Esophagus squamous epithelium (tissue), 4 donors: ENCODE measurements at regions not wholly inside any gene's neighbourhood (a gene's known extent, or its start where the extent isn't known, plus 50 kb on each side); places are given as distances from the start of the nearest gene placed in this dataset.

Experiments
- POLR2A ChIP-seq, 4 donors: fragments of 450-650 bp; IDR thresholded peaks; one replicate each; pipeline ENCODE4 v1.6.1; 2017; ENCODE audit warnings: antibody characterized with exemption in 4 of 4, mild to moderate bottlenecking in 4 of 4, moderate library complexity in 3 of 4
- TF ChIP-seq, protein P1 (sequence below), 6 experiments: fragments of 450-650 bp in 4 of 6; fragments of 200-600 bp in 2 of 6; sonication (generic) in 2 of 6; IDR thresholded peaks; one replicate each; pipeline ENCODE4 v1.5.1; 2016 to 2019; ENCODE audit warnings: antibody characterized with exemption in 6 of 6, mild to moderate bottlenecking in 4 of 6, moderate library complexity in 4 of 6

DNA sequence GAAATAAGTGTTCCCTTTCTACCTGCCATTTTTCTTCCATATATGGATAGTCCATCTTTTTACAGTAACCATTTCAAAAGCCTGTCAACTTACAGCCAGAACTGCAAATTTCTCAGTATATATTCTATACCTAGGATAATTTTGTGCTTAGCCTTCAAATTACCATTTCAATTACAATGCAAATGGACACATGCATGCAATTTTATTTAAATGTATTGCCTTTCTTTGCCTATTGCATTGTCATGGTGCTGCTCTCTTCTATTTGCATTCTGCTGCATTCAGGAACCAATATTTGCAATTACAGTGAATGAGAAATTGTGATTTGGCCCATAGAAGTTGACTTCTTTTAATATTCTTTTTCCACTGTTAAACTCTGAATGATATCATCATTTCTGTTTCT, 1753.4 kb upstream of the TENM3 start:
- TF ChIP-seq, protein P1, sequence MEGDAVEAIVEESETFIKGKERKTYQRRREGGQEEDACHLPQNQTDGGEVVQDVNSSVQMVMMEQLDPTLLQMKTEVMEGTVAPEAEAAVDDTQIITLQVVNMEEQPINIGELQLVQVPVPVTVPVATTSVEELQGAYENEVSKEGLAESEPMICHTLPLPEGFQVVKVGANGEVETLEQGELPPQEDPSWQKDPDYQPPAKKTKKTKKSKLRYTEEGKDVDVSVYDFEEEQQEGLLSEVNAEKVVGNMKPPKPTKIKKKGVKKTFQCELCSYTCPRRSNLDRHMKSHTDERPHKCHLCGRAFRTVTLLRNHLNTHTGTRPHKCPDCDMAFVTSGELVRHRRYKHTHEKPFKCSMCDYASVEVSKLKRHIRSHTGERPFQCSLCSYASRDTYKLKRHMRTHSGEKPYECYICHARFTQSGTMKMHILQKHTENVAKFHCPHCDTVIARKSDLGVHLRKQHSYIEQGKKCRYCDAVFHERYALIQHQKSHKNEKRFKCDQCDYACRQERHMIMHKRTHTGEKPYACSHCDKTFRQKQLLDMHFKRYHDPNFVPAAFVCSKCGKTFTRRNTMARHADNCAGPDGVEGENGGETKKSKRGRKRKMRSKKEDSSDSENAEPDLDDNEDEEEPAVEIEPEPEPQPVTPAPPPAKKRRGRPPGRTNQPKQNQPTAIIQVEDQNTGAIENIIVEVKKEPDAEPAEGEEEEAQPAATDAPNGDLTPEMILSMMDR (IDR thresholded peaks at IDR 0.05) = no peak
- no peak for TF ChIP-seq POLR2A (IDR thresholded peaks at IDR 0.05)
